PC-9 (cell line): ENCODE measurements at regions not wholly inside any gene's neighbourhood (a gene's known extent, or its start where the extent isn't known, plus 50 kb on each side); places are given as distances from the start of the nearest gene placed in this dataset.
"Not testable (repeated sequence)": the region's sequence is repeated elsewhere in the genome, so short reads cannot be mapped to it uniquely, and the experiment has no call there.

Experiments used
- EZH2 ChIP-seq: fragments of 200-600 bp; sonication (generic); IDR thresholded peaks from 2 replicates; pipeline ENCODE4 v1.8.0; 2017; ENCODE audit warnings: antibody characterized with exemption, low read depth
- TF ChIP-seq, protein P1 (sequence below): fragments of 200-600 bp; sonication (generic); conservative IDR thresholded peaks from 2 replicates; pipeline ENCODE4 v1.6.1; 2017; ENCODE audit warnings: mixed run types, antibody characterized with exemption, mild to moderate bottlenecking, moderate library complexity

GRCh38 chr13:55660264-55660663 is 1480.5 kb upstream of the PRR20A start:
- TF ChIP-seq, protein P1, sequence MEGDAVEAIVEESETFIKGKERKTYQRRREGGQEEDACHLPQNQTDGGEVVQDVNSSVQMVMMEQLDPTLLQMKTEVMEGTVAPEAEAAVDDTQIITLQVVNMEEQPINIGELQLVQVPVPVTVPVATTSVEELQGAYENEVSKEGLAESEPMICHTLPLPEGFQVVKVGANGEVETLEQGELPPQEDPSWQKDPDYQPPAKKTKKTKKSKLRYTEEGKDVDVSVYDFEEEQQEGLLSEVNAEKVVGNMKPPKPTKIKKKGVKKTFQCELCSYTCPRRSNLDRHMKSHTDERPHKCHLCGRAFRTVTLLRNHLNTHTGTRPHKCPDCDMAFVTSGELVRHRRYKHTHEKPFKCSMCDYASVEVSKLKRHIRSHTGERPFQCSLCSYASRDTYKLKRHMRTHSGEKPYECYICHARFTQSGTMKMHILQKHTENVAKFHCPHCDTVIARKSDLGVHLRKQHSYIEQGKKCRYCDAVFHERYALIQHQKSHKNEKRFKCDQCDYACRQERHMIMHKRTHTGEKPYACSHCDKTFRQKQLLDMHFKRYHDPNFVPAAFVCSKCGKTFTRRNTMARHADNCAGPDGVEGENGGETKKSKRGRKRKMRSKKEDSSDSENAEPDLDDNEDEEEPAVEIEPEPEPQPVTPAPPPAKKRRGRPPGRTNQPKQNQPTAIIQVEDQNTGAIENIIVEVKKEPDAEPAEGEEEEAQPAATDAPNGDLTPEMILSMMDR, result not testable (repeated sequence)
- not testable (repeated sequence) for TF ChIP-seq EZH2
